WTC11 (cell line): ENCODE measurements at regions not wholly inside any gene's neighbourhood (a gene's known extent, or its start where the extent isn't known, plus 50 kb on each side); places are given as distances from the start of the nearest gene placed in this dataset.

Experiments
- ATAC-seq: fragments of 200-7000 bp; cut with Tn5 transposase; 2 replicates; pipeline ENCODE4 v1.10.0; 2021; ENCODE audit warnings: mild to moderate bottlenecking, moderate library complexity
- CTCF ChIA-PET: fragments of 300-600 bp; sonication (Branson Sonifier 250); formaldehyde crosslinking; loops from one replicate; lab custom pipeline; 2021; ENCODE audit warnings: antibody characterized with exemption; lab: Charles Lee
- POLR2A ChIA-PET: fragments of 350-600 bp; sonication (Branson Sonifier 250); formaldehyde crosslinking; loops from one replicate; lab custom pipeline; 2021; ENCODE audit warnings: antibody characterized with exemption; lab: Charles Lee
- DNase-seq: peaks from one replicate; pipeline ENCODE4 v3.0.0; 2021; ENCODE audit warnings: low spot score
- H3K27ac Mint-ChIP-seq: 2 replicates; pipeline ENCODE4 v1.8.0; 2021; ENCODE audit warnings: mixed read lengths
- H3K27me3 Mint-ChIP-seq: 2 replicates; pipeline ENCODE4 v1.8.0; 2021; ENCODE audit warnings: low read depth, mild to moderate bottlenecking, moderate library complexity, mixed read lengths
- H3K36me3 Mint-ChIP-seq: 2 replicates; pipeline ENCODE4 v1.8.0; 2021; ENCODE audit warnings: mixed read lengths
- H3K4me1 Mint-ChIP-seq: 2 replicates; pipeline ENCODE4 v1.8.0; 2022; ENCODE audit warnings: mixed read lengths
- H3K4me3 Mint-ChIP-seq: 2 replicates; pipeline ENCODE4 v1.8.0; 2021; ENCODE audit warnings: mild to moderate bottlenecking, moderate library complexity, mixed read lengths
- H3K9me3 Mint-ChIP-seq: 2 replicates; pipeline ENCODE4 v1.8.0; 2021; ENCODE audit warnings: mixed read lengths
- ATF2 ChIP-seq: sonication (generic); formaldehyde crosslinking; IDR thresholded peaks from 2 replicates; pipeline ENCODE4 v1.8.1; 2022; ENCODE audit warnings: low read depth, missing genetic modification reagents, borderline replicate concordance
- FOXP1 ChIP-seq: sonication (generic); formaldehyde crosslinking; IDR thresholded peaks from 2 replicates; pipeline ENCODE4 v1.8.0; 2022; ENCODE audit warnings: missing genetic modification reagents, mild to moderate bottlenecking, moderate library complexity, borderline replicate concordance
- GTF2I ChIP-seq: fragments of 250-450 bp; sonication (Bioruptor Pico); conservative IDR thresholded peaks from 2 replicates; pipeline ENCODE4 v1.4.0; 2021; ENCODE audit warnings: mild to moderate bottlenecking
- HMGA2 ChIP-seq: fragments of 250-450 bp; sonication (Bioruptor Pico); IDR thresholded peaks from 2 replicates; pipeline ENCODE4 v1.4.0; 2021; ENCODE audit warnings: mild to moderate bottlenecking, moderate library complexity
- HMGXB4 ChIP-seq: sonication (generic); formaldehyde crosslinking; IDR thresholded peaks from 2 replicates; pipeline ENCODE4 v1.8.1; 2023; ENCODE audit warnings: mild to moderate bottlenecking, moderate library complexity, missing genetic modification reagents
- JAZF1 ChIP-seq: fragments of 250-450 bp; sonication (Bioruptor Pico); IDR thresholded peaks from 2 replicates; pipeline ENCODE4 v1.9.0; 2021; ENCODE audit warnings: moderate library complexity, mild to moderate bottlenecking, inconsistent platforms
- KAT7 ChIP-seq: sonication (generic); formaldehyde crosslinking; IDR thresholded peaks from 2 replicates; pipeline ENCODE4 v1.8.1; 2023; ENCODE audit warnings: missing genetic modification reagents, mild to moderate bottlenecking, borderline replicate concordance
- MAX ChIP-seq: sonication (generic); formaldehyde crosslinking; IDR thresholded peaks from 2 replicates; pipeline ENCODE4 v1.8.0; 2022; ENCODE audit warnings: mild to moderate bottlenecking, missing genetic modification reagents
- MXD4 ChIP-seq: fragments of 250-450 bp; sonication (Bioruptor Pico); IDR thresholded peaks from 2 replicates; pipeline ENCODE4 v1.8.0; 2021; ENCODE audit warnings: mild to moderate bottlenecking, moderate library complexity, borderline replicate concordance
- NFE2L1 ChIP-seq: sonication (generic); formaldehyde crosslinking; IDR thresholded peaks from 2 replicates; pipeline ENCODE4 v1.8.1; 2023; ENCODE audit warnings: missing genetic modification reagents
- NFYB ChIP-seq: sonication (generic); formaldehyde crosslinking; conservative IDR thresholded peaks from 2 replicates; pipeline ENCODE4 v1.8.0; 2022; ENCODE audit warnings: low read depth, missing genetic modification reagents
- PREB ChIP-seq: sonication (generic); formaldehyde crosslinking; IDR thresholded peaks from 2 replicates; pipeline ENCODE4 v1.8.1; 2022; ENCODE audit warnings: mild to moderate bottlenecking, missing genetic modification reagents, moderate library complexity, borderline replicate concordance
- PRRX2 ChIP-seq: fragments of 250-450 bp; sonication (Bioruptor Pico); IDR thresholded peaks from 2 replicates; pipeline ENCODE4 v1.8.0; 2021; ENCODE audit warnings: mild to moderate bottlenecking
- TP53 ChIP-seq: sonication (generic); formaldehyde crosslinking; IDR thresholded peaks from 2 replicates; pipeline ENCODE4 v1.8.1; 2023; ENCODE audit warnings: mild to moderate bottlenecking, missing genetic modification reagents
- ZBTB21 ChIP-seq: sonication (generic); formaldehyde crosslinking; IDR thresholded peaks from 2 replicates; pipeline ENCODE4 v1.8.1; 2023; ENCODE audit warnings: mild to moderate bottlenecking, missing genetic modification reagents, borderline replicate concordance
- ZNF263 ChIP-seq: sonication (generic); formaldehyde crosslinking; IDR thresholded peaks from 2 replicates; pipeline ENCODE4 v1.8.1; 2022; ENCODE audit warnings: low read depth, mild to moderate bottlenecking, moderate library complexity, missing genetic modification reagents
- ZNF423 ChIP-seq: fragments of 250-450 bp; sonication (Bioruptor Pico); IDR thresholded peaks from 2 replicates; pipeline ENCODE4 v2.1.2; 2022; ENCODE audit warnings: mild to moderate bottlenecking, moderate library complexity
- TF ChIP-seq, protein P1 (sequence below): fragments of 250-450 bp; sonication (Bioruptor Pico); IDR thresholded peaks from 2 replicates; pipeline ENCODE4 v1.9.0; 2021; ENCODE audit warnings: mild to moderate bottlenecking
- TF ChIP-seq, protein P2 (sequence below): fragments of 200-600 bp; IDR thresholded peaks from 2 replicates; pipeline ENCODE4 v1.8.0; 2022; ENCODE audit warnings: antibody characterized with exemption
- TF ChIP-seq, protein P3 (sequence below): sonication (generic); formaldehyde crosslinking; IDR thresholded peaks from 2 replicates; pipeline ENCODE4 v1.8.1; 2022; ENCODE audit warnings: mild to moderate bottlenecking, moderate library complexity, missing genetic modification reagents
- TF ChIP-seq, protein P4 (sequence below): sonication (generic); formaldehyde crosslinking; conservative IDR thresholded peaks from 2 replicates; pipeline ENCODE4 v1.8.1; 2023; ENCODE audit warnings: mild to moderate bottlenecking, low read depth, missing genetic modification reagents, moderate library complexity

- CTCF ChIA-PET, result no interaction called here
- peaks cover 82% of the 10 kb centered on the region for H3K9me3 Mint-ChIP-seq
- H3K4me3 Mint-ChIP-seq, result no peak overlapping the region
- H3K4me1 Mint-ChIP-seq, result no peaks in the 10 kb centered on the region
- POLR2A ChIA-PET, result no interaction called here
- H3K36me3 Mint-ChIP-seq, result peaks cover 77% of the 10 kb centered on the region
- peaks cover 25% of the 10 kb centered on the region for H3K27me3 Mint-ChIP-seq
- no peak for TF ChIP-seq ZNF263 (CRISPR knock-in tag)
- ATAC-seq, result no peak
- no peak for DNase-seq
- H3K27ac Mint-ChIP-seq, result no peak overlapping the region
Measured at GRCh38 chr7:57375783-57376182, 74.2 kb upstream of the ZNF716 start.

DNA sequence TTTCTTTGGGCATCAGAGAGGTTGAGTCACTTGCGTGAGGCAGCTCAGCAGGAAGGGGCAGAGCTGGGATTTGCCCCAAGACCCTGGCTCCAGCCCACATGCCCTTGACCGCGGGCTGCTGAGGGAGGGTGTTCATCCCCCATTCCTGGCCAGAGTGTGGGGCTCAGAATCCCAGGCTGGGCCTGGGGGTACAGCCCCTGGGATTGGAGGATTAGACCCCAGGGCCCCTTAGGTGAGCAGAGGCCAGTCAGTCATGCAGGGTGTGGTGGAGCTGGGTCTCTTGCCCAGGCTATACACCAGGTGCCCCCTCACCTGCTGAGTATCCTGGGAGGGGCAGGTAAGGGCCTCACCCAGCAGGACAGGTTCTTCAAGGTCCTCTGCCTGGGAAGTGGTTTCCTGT lies 68.4 kb upstream of the ZNF716 start:
- Mint-ChIP-seq H3K36me3 (peaks cover 57% of the 10 kb centered on the region), H3K27me3 (peaks cover 23% of the 10 kb centered on the region), H3K4me3 (no peak overlapping the region), H3K4me1 (no peaks in the 10 kb centered on the region), H3K27ac (no peak overlapping the region), H3K9me3 (peaks cover 61% of the 10 kb centered on the region)
- TF ChIP-seq MAX (CRISPR knock-in tag) (no peak), HMGA2 (CRISPR knock-in tag) (no peak), PREB (CRISPR knock-in tag) (no peak), NFE2L1 (CRISPR knock-in tag) (no peak), ZNF423 (CRISPR knock-in tag) (no peak), FOXP1 (CRISPR knock-in tag) (no peak), NFYB (no peak), PRRX2 (CRISPR knock-in tag) (no peak), ZBTB21 (CRISPR knock-in tag) (no peak), ATF2 (CRISPR knock-in tag) (no peak), TP53 (no peak), KAT7 (CRISPR knock-in tag) (no peak), MXD4 (CRISPR knock-in tag) (no peak), HMGXB4 (CRISPR knock-in tag) (no peak), JAZF1 (no peak), GTF2I (CRISPR knock-in tag) (no peak)
- TF ChIP-seq, protein P1, sequence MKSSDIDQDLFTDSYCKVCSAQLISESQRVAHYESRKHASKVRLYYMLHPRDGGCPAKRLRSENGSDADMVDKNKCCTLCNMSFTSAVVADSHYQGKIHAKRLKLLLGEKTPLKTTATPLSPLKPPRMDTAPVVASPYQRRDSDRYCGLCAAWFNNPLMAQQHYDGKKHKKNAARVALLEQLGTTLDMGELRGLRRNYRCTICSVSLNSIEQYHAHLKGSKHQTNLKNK (CRISPR knock-in tag), result no peak
- TF ChIP-seq, protein P2, sequence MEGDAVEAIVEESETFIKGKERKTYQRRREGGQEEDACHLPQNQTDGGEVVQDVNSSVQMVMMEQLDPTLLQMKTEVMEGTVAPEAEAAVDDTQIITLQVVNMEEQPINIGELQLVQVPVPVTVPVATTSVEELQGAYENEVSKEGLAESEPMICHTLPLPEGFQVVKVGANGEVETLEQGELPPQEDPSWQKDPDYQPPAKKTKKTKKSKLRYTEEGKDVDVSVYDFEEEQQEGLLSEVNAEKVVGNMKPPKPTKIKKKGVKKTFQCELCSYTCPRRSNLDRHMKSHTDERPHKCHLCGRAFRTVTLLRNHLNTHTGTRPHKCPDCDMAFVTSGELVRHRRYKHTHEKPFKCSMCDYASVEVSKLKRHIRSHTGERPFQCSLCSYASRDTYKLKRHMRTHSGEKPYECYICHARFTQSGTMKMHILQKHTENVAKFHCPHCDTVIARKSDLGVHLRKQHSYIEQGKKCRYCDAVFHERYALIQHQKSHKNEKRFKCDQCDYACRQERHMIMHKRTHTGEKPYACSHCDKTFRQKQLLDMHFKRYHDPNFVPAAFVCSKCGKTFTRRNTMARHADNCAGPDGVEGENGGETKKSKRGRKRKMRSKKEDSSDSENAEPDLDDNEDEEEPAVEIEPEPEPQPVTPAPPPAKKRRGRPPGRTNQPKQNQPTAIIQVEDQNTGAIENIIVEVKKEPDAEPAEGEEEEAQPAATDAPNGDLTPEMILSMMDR, result no peak
- TF ChIP-seq, protein P3, sequence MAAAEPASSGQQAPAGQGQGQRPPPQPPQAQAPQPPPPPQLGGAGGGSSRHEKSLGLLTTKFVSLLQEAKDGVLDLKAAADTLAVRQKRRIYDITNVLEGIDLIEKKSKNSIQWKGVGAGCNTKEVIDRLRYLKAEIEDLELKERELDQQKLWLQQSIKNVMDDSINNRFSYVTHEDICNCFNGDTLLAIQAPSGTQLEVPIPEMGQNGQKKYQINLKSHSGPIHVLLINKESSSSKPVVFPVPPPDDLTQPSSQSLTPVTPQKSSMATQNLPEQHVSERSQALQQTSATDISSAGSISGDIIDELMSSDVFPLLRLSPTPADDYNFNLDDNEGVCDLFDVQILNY, result no peak
- TF ChIP-seq, protein P4, sequence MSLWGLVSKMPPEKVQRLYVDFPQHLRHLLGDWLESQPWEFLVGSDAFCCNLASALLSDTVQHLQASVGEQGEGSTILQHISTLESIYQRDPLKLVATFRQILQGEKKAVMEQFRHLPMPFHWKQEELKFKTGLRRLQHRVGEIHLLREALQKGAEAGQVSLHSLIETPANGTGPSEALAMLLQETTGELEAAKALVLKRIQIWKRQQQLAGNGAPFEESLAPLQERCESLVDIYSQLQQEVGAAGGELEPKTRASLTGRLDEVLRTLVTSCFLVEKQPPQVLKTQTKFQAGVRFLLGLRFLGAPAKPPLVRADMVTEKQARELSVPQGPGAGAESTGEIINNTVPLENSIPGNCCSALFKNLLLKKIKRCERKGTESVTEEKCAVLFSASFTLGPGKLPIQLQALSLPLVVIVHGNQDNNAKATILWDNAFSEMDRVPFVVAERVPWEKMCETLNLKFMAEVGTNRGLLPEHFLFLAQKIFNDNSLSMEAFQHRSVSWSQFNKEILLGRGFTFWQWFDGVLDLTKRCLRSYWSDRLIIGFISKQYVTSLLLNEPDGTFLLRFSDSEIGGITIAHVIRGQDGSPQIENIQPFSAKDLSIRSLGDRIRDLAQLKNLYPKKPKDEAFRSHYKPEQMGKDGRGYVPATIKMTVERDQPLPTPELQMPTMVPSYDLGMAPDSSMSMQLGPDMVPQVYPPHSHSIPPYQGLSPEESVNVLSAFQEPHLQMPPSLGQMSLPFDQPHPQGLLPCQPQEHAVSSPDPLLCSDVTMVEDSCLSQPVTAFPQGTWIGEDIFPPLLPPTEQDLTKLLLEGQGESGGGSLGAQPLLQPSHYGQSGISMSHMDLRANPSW, result no peak
- ATAC-seq, result no peak
- ChIA-PET POLR2A (no interaction called here), CTCF (no interaction called here)
- no peak for DNase-seq
